Cardiac muscle cell (in vitro differentiated cells and primary cell): ENCODE measurements at regions not wholly inside any gene's neighbourhood (a gene's known extent, or its start where the extent isn't known, plus 50 kb on each side); places are given as distances from the start of the nearest gene placed in this dataset.

ENCODE experiments used
- DNase-seq, 2 donors: peaks; one replicate each; pipeline versions ENCODE4 v3.0.0 to v3.0.0-alpha.2; 2010 to 2017; ENCODE audit warnings: low read depth in 1 of 2, low spot score in 1 of 2
- H3K27ac ChIP-seq: fragments of 200-600 bp; sonication (generic); 2 replicates; pipeline ENCODE4 v1.5.1; 2016
- H3K27me3 ChIP-seq: fragments of 200-600 bp; sonication (generic); 2 replicates; pipeline ENCODE4 v1.6.0; 2016; ENCODE audit warnings: control low read depth
- H3K36me3 ChIP-seq: fragments of 200-600 bp; sonication (generic); 2 replicates; pipeline ENCODE4 v1.5.1; 2016; ENCODE audit warnings: control low read depth
- H3K4me1 ChIP-seq: fragments of 200-600 bp; sonication (generic); 2 replicates; pipeline ENCODE4 v1.8.1; 2017; ENCODE audit warnings: low read depth, mild to moderate bottlenecking, mixed run types
- H3K4me3 ChIP-seq: fragments of 200-600 bp; sonication (generic); 2 replicates; pipeline ENCODE4 v1.5.1; 2016; ENCODE audit warnings: mild to moderate bottlenecking
- H3K9me3 ChIP-seq: fragments of 200-600 bp; sonication (generic); 2 replicates; pipeline ENCODE4 v1.5.1; 2017; ENCODE audit warnings: low read depth, mild to moderate bottlenecking, control low read depth
- CTCF ChIP-seq: IDR thresholded peaks from 2 replicates; pipeline ENCODE4 v1.5.1; 2012; ENCODE audit warnings: low read depth, mild to moderate bottlenecking, low read length

- no peaks in the 10 kb centered on the region for H3K27me3 ChIP-seq
- H3K4me3 ChIP-seq: no peak overlapping the region
- no peak overlapping the region for H3K27ac ChIP-seq
- TF ChIP-seq CTCF: no peak
- H3K36me3 ChIP-seq: no peaks in the 10 kb centered on the region
- no peaks in the 10 kb centered on the region for H3K4me1 ChIP-seq
- DNase-seq: no peak
- H3K9me3 ChIP-seq: no peaks in the 10 kb centered on the region
Measured at GRCh38 chr4:104117776-104118175, 376.9 kb downstream of the CXXC4 start.

GRCh38 chr4:104113850-104114249, 380.8 kb downstream of the CXXC4 start:
- Histone ChIP-seq H3K4me3 (no peak overlapping the region), H3K27me3 (no peaks in the 10 kb centered on the region), H3K36me3 (no peaks in the 10 kb centered on the region), H3K27ac (no peak overlapping the region), H3K4me1 (no peaks in the 10 kb centered on the region), H3K9me3 (no peaks in the 10 kb centered on the region)
- no peak for DNase-seq
- TF ChIP-seq CTCF: no peak

DNA sequence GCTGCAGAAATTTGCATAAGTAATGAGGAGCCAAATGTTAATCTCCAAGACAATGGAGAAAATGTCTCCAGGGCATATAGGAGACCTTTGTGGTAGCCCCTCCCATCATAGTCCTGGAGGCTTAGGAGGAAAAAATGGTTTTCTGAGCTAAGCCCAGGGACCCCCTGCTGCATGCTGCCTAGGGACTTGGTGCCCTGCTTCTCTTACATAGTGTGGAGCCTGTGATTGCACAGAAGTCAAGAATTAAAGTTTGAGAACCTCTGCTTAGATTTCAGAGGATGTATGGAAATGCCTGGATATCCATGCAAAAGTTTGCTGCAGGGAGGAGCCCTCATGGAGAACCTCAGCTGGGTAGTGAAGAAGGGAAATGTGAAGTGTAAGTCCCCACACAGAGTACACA, 379.4 kb upstream of the TACR3 start:
- no peak for DNase-seq
- Histone ChIP-seq H3K9me3 (no peaks in the 10 kb centered on the region), H3K27me3 (no peaks in the 10 kb centered on the region), H3K4me1 (no peaks in the 10 kb centered on the region), H3K4me3 (no peak overlapping the region), H3K36me3 (no peaks in the 10 kb centered on the region), H3K27ac (no peak overlapping the region)
- no peak for TF ChIP-seq CTCF

DNA sequence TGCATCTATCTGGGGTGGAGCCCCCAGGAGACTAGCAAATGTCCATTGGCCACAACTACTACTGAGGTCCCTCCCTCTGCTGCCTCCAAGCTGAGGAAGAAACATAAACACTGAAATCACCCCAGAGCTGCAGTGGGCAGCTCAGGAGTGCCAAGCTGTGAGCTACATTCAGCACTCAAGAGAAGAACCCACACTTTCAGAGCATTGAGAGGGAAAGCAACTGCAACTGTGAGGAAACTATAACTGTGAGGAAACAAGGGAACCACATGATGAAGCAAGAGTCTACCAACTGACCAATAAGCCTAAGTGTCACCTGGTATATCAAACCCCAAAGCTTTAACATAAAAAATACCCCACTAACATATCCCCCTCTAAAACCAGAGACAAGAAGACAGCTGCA, 373.5 kb upstream of the TACR3 start:
- Histone ChIP-seq H3K36me3 (no peaks in the 10 kb centered on the region), H3K27ac (no peak overlapping the region), H3K4me3 (no peak overlapping the region), H3K4me1 (no peaks in the 10 kb centered on the region), H3K9me3 (no peaks in the 10 kb centered on the region), H3K27me3 (no peaks in the 10 kb centered on the region)
- TF ChIP-seq CTCF: no peak
- no peak for DNase-seq

- Histone ChIP-seq H3K4me3 (no peak overlapping the region), H3K9me3 (no peaks in the 10 kb centered on the region), H3K36me3 (no peaks in the 10 kb centered on the region), H3K27ac (no peak overlapping the region), H3K27me3 (no peaks in the 10 kb centered on the region), H3K4me1 (no peaks in the 10 kb centered on the region)
- no peak for DNase-seq
- no peak for TF ChIP-seq CTCF
Measured at GRCh38 chr4:104073229-104073628, 353.4 kb upstream of the TACR3 start.

GRCh38 chr4:104066533-104066932, 346.7 kb upstream of the TACR3 start:
- H3K4me3 ChIP-seq: no peak overlapping the region
- no peaks in the 10 kb centered on the region for H3K9me3 ChIP-seq
- DNase-seq: no peak
- H3K27me3 ChIP-seq: no peaks in the 10 kb centered on the region
- no peaks in the 10 kb centered on the region for H3K36me3 ChIP-seq
- no peak for TF ChIP-seq CTCF
- no peak overlapping the region for H3K27ac ChIP-seq
- no peaks in the 10 kb centered on the region for H3K4me1 ChIP-seq
